ENCODE measurements at regions not wholly inside any gene's neighbourhood (a gene's known extent, or its start where the extent isn't known, plus 50 kb on each side); places are given as distances from the start of the nearest gene placed in this dataset. TPM values are rescaled to one million over a fixed set of nuclear protein-coding genes. Genes with fewer than 3 reads are reported as not detected.

DNA sequence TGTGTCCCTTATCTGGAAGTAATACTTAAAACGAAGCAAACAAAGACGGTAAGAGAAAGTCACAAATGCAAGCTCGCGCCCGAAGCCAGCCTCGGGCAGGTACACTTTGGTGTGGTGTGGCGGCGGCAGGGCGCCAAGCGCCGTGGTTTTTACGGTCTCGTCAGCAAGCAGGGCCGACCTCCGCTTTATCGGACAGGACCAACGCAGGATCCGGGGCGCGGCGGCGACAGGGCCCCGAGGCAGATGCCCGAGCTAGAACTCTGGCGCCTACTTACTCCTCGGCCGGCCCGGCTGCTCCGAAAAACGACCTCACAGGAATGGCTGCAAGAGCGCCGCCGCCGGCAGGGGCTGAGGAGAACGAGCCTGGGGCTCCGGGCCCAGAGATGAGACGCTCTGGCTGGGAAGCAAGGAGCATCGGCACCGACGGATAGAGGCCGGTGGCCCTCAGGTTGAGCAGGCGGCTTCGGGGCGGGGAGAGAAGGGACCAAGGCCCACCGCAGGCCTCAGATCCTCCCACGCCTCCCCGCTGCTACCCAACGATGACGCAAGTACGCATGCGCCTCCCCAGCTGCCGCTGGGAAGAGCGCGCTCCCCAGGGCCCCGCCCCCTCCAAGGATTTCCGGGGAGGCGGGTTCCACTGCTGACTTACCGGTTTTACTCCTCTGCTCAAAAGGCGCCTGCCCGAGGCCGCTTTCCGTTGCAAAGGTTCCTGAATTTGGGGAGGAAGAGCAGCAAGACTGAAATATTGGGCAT lies 60.6 kb downstream of the FAM217A start:
- Histone ChIP-seq H2BK120ac (ENCODE audit: low read depth, low read length) (peak overlapping the region; percentile 64), H3K4me1 (ENCODE audit: control insufficient read depth, low read depth, low read length) (no peaks in the 10 kb centered on the region), H3K56ac (ENCODE audit: low read length) (peak overlapping the region; percentile 94), H3K23ac (ENCODE audit: low read length) (no peak overlapping the region), H3K4me3 (ENCODE audit: low read length) (peak overlapping the region; percentile 46), H3K27ac (ENCODE audit: low read depth, low read length) (peak overlapping the region; percentile 99), H2BK15ac (replicated peaks; ENCODE audit: low read depth) (no peak overlapping the region), H3K36me3 (ENCODE audit: control insufficient read depth, insufficient read depth, low read length) (no peaks in the 10 kb centered on the region), H3K4me2 (ENCODE audit: low read length) (peak overlapping the region; percentile 63), H2AK5ac (ENCODE audit: low read length) (no peak overlapping the region), H3K4ac (ENCODE audit: low read depth, low read length) (peak overlapping the region; percentile 95), H2BK5ac (ENCODE audit: low read length) (peak overlapping the region; percentile 23), H3K18ac (ENCODE audit: low read length) (peak overlapping the region; percentile 98), H3K9ac (ENCODE audit: low read length) (peak overlapping the region; percentile 83), H4K5ac (ENCODE audit: low read length) (no peak overlapping the region), H3K27me3 (ENCODE audit: insufficient read depth, low read length, poor library complexity) (no peaks in the 10 kb centered on the region), H3K79me1 (ENCODE audit: low read length) (peaks cover 1% of the 10 kb centered on the region), H3K79me2 (ENCODE audit: control insufficient read depth, insufficient read depth, low read length) (peaks cover 31% of the 10 kb centered on the region), H4K8ac (ENCODE audit: low read depth, low read length) (peak overlapping the region; percentile 96)
- no CpG with 5 or more reads among the region's 62 CpGs for WGBS (ENCODE audit: extremely low coverage, insufficient coverage, low lambda C conversion rate)
- peak; percentile 99 for DNase-seq

Small RNA genes in the stretch of these regions (small RNA-seq; reads per million reads assigned to genes)
- gene AL590004.1 (ENCODE audit: insufficient read depth) = not detected
